Activated naive CD8-positive, alpha-beta T cell treated with anti-CD3 and anti-CD28 coated beads for 36 hours (primary cell): ENCODE measurements at regions not wholly inside any gene's neighbourhood (a gene's known extent, or its start where the extent isn't known, plus 50 kb on each side); places are given as distances from the start of the nearest gene placed in this dataset.

ENCODE experiments used
- DNase-seq: peaks from one replicate; pipeline ENCODE4 v3.0.0; 2021
- H3K27ac Mint-ChIP-seq: one replicate; pipeline ENCODE4 v1.8.0; 2022; ENCODE audit warnings: mild to moderate bottlenecking, moderate library complexity, mixed read lengths
- H3K27me3 Mint-ChIP-seq: one replicate; pipeline ENCODE4 v1.8.0; 2022; ENCODE audit warnings: mild to moderate bottlenecking, mixed read lengths
- H3K36me3 Mint-ChIP-seq: one replicate; pipeline ENCODE4 v1.8.0; 2021; ENCODE audit warnings: mild to moderate bottlenecking, mixed read lengths
- H3K4me1 Mint-ChIP-seq: one replicate; pipeline ENCODE4 v1.8.0; 2021; ENCODE audit warnings: mixed read lengths
- H3K4me3 Mint-ChIP-seq: one replicate; pipeline ENCODE4 v1.8.0; 2022; ENCODE audit warnings: mild to moderate bottlenecking, moderate library complexity, mixed read lengths
- H3K9me3 Mint-ChIP-seq: one replicate; pipeline ENCODE4 v1.8.0; 2022; ENCODE audit warnings: mixed read lengths

DNA sequence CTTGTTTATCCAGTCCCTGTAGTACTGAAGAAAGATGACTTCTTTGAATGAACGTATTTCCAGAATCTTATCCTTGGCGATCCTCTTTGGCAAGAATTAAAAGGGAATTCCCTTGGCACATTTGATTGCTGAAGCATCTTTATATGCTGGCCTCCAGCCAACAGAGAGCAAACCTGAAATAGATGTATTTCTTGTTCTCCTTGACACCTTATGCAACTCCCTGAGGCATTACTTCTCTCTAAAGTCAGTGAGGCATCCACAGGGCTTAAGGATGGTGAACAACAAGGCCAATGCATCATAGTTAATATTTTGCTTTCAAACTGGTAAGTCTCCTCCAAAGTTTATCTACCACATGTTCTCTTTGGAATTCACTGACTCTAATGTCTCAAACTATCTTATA, 450.9 kb upstream of the THRB start:
- no peak for DNase-seq
- Mint-ChIP-seq H3K4me1 (no peaks in the 10 kb centered on the region), H3K27me3 (no peaks in the 10 kb centered on the region), H3K36me3 (no peaks in the 10 kb centered on the region), H3K9me3 (no peaks in the 10 kb centered on the region), H3K27ac (no peak overlapping the region), H3K4me3 (no peak overlapping the region)

DNA sequence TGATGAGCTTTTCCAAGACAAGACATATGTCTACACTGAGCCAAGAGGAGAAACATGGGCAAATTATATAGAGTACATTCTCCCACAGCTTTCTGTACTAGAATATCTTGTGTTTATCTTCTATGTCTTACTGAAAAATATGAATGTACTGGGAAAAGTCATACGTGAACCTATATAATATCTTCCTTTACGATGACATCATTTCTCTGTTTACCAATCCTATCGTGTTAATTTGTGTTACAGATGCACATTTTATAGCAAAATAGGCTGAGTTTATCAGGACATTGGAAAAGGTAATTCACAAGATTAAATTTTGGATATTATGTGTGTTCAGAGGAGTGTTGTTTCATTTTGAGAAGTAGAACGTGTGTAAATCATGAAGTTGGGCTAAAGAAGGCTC, 452.5 kb upstream of the THRB start:
- no peak for DNase-seq
- Mint-ChIP-seq H3K36me3 (no peaks in the 10 kb centered on the region), H3K4me3 (no peak overlapping the region), H3K4me1 (no peaks in the 10 kb centered on the region), H3K9me3 (no peaks in the 10 kb centered on the region), H3K27ac (no peak overlapping the region), H3K27me3 (no peaks in the 10 kb centered on the region)

DNA sequence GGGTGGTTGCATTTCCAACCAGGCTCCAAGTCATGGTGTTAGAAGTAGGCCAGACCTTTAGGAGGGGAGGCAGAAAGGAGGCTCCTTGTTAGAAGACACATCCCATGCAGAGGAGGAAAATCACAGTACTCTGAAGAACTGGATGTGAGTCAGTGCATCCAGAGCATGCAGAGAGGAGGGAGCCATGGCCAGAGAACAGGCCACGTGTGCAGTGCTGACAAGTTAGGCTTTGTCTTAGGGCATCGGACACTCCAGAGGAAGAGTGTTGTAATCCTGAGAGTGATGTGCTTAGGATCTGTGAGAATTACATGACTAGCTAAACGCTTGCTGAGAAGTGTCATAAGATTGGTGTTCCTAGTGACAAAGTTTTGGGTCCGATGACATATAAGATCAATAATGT, 456.5 kb upstream of the THRB start:
- DNase-seq, result no peak
- no peaks in the 10 kb centered on the region for H3K27me3 Mint-ChIP-seq
- H3K4me1 Mint-ChIP-seq, result no peaks in the 10 kb centered on the region
- H3K9me3 Mint-ChIP-seq, result peaks cover 1% of the 10 kb centered on the region
- H3K4me3 Mint-ChIP-seq, result no peak overlapping the region
- no peaks in the 10 kb centered on the region for H3K36me3 Mint-ChIP-seq
- no peak overlapping the region for H3K27ac Mint-ChIP-seq

DNA sequence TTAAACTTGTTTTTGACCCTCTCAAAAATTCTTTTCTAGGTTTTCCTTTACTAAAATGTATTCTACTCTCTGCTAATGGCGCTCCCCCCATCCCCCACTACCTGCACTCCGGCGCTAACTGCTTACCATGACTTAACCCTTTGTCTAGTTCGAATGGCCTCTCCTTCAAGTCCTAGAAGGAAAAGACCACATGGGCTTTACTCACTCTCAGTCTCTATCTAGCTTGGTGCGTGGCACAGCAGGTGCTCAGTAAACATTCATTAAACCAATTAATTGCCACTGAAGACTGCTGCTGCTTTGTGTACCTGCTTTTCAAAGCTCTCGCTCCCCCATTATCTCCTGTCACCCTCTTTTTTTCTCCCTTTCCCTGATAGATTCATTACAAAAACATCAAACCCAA, 457.7 kb upstream of the THRB start:
- Mint-ChIP-seq H3K4me1 (no peaks in the 10 kb centered on the region), H3K4me3 (no peak overlapping the region), H3K27me3 (no peaks in the 10 kb centered on the region), H3K9me3 (peaks cover 1% of the 10 kb centered on the region), H3K27ac (no peak overlapping the region), H3K36me3 (no peaks in the 10 kb centered on the region)
- DNase-seq, result no peak

DNA sequence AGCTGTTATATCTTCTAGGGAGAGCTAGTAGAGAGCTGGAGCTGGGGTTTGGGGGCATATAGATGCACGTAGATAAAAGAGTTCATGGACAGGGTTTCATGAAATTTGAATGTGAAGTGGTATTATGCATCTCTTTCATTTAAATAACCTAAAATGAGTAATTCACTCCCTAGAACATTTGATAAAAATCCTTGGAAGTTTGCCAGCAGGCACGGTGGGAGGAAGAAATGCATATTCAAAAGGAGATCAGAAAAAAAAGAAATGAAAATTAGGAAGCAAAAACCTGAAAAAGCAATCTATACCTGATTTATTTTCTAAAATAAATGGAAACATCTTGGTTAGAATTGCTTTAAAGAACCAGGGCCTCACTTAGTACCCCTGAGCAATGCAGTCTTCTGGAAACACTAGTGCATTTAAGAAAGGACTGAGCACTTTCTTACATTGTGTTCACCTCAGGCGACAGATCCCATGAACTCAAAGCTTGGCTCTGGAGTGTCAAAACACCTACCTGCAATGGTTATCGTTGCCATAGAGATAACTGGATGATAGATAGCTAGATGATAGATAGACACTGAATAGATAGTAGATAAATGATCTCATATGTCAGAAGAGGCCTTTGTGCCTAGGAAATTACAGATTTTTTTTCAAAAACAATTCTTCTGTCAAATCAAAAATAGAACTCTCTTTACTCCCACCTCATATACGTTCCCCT, 458.6 kb upstream of the THRB start:
- DNase-seq, result no peak
- peaks cover 1% of the 10 kb centered on the region for H3K9me3 Mint-ChIP-seq
- H3K27ac Mint-ChIP-seq, result no peak overlapping the region
- H3K27me3 Mint-ChIP-seq, result no peaks in the 10 kb centered on the region
- H3K4me3 Mint-ChIP-seq, result no peak overlapping the region
- no peaks in the 10 kb centered on the region for H3K36me3 Mint-ChIP-seq
- no peaks in the 10 kb centered on the region for H3K4me1 Mint-ChIP-seq

DNA sequence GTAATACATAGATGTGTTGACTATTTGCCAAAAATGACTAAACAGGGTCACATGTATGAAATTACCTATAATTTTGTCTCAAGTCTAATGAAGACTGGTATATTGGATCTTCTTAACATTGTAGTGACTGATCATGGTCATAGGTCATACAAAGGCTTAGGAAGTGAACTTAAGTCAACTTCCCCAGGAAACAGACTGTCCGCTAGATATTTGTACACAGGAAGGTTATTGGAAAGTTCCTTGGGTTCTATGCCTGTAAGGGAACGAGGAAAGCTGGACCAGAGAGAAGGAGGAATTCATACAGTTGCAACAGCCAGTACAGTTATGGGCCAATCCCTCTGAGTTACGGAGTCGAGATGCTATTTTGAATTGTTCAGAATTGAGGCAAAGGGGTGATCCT, 462.0 kb upstream of the THRB start:
- H3K9me3 Mint-ChIP-seq, result peaks cover 1% of the 10 kb centered on the region
- H3K4me3 Mint-ChIP-seq, result no peak overlapping the region
- no peak overlapping the region for H3K27ac Mint-ChIP-seq
- no peaks in the 10 kb centered on the region for H3K4me1 Mint-ChIP-seq
- no peak for DNase-seq
- no peaks in the 10 kb centered on the region for H3K36me3 Mint-ChIP-seq
- no peaks in the 10 kb centered on the region for H3K27me3 Mint-ChIP-seq

DNA sequence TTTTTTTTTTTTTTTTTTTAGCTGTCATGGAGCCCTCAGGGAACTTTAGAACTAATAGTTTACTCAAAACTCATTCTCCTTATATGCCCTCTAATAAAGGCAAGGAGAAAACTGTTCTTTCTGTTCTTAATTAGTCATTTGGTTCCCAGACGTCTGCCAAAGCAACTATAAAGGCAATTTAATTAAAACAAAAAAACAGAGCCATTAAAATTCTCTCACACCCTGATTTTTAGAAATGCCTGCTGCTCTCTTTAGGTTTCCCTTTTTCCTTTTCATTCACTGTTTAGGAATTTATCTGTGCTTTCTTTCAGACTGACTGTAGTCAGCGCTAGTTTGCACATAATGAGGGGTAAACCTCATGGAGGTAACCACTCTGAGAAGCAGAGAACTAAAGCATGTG, 463.6 kb upstream of the THRB start:
- no peak for DNase-seq
- H3K4me3 Mint-ChIP-seq, result no peak overlapping the region
- H3K27me3 Mint-ChIP-seq, result no peaks in the 10 kb centered on the region
- no peak overlapping the region for H3K27ac Mint-ChIP-seq
- no peaks in the 10 kb centered on the region for H3K36me3 Mint-ChIP-seq
- H3K4me1 Mint-ChIP-seq, result no peaks in the 10 kb centered on the region
- H3K9me3 Mint-ChIP-seq, result no peaks in the 10 kb centered on the region

DNA sequence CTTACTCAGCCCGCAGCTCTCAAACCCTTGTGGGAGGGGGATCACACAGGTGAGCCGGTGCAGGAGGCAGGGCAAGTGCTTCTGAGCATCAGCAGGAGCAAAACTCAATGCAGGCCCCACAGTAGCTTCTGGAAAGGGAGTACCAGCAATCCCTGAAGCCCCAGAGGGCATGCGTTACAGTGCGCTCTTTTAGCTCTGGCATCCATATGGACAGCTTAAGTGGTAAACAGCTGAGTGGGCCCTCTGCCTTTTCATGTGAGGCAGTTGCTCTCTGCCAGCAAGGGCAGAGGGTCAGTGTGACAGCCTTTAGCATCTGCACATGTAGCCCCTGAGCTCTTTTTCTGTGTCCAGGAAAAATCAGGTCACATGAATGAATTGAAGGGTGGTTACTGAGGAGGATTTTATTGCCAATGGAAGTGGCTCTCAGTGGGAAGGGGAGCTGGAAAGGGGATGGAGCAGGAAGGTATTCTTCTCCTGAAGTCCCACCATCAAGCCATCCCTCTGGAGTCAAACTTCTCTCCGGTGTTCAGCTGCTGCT, 464.3 kb upstream of the THRB start:
- H3K27me3 Mint-ChIP-seq, result no peaks in the 10 kb centered on the region
- H3K36me3 Mint-ChIP-seq, result no peaks in the 10 kb centered on the region
- no peaks in the 10 kb centered on the region for H3K9me3 Mint-ChIP-seq
- H3K27ac Mint-ChIP-seq, result no peak overlapping the region
- H3K4me1 Mint-ChIP-seq, result no peaks in the 10 kb centered on the region
- H3K4me3 Mint-ChIP-seq, result no peak overlapping the region
- no peak for DNase-seq

DNA sequence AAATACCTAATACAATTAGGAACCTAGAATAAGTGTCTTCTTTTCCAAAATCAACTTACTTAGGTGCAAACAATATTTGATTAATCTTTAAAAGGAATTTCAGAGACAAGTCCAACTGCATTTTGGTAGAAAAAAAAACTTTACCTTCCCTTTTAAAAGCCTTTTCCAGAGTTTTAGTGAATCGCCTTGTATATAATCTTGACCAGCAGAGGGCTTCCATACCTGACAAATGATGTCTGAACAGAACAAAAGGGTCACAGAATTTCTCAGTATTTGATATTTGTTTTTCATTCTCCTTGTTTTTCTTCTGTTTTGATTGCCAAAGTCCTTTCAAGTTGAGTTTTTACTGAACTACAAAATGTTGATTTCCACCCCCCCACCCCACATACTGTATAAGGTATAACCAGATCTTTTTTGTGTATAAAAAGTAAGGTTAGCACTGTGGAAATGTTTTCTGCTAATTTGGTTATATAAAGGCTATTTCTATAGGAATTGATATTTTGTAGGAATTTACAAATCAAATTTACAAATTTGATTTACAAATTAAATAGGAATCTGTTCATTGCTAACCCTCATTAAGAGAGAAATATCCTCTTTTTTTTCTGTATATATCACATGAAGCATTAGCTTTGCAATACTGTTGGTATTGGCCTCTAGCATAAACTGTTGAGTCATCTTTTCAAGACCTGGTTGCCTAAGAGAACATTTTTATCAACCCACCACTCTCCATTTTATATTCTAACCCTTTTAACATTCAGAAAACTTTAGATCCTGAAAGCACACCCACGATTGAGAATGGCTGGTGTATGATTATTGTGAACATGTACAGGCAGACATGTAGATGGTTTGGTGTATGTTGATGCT, 464.1 kb upstream of the RARB start:
- Mint-ChIP-seq H3K36me3 (no peaks in the 10 kb centered on the region), H3K4me1 (no peaks in the 10 kb centered on the region), H3K27me3 (no peaks in the 10 kb centered on the region), H3K27ac (no peak overlapping the region), H3K9me3 (no peaks in the 10 kb centered on the region), H3K4me3 (no peak overlapping the region)
- DNase-seq, result no peak

DNA sequence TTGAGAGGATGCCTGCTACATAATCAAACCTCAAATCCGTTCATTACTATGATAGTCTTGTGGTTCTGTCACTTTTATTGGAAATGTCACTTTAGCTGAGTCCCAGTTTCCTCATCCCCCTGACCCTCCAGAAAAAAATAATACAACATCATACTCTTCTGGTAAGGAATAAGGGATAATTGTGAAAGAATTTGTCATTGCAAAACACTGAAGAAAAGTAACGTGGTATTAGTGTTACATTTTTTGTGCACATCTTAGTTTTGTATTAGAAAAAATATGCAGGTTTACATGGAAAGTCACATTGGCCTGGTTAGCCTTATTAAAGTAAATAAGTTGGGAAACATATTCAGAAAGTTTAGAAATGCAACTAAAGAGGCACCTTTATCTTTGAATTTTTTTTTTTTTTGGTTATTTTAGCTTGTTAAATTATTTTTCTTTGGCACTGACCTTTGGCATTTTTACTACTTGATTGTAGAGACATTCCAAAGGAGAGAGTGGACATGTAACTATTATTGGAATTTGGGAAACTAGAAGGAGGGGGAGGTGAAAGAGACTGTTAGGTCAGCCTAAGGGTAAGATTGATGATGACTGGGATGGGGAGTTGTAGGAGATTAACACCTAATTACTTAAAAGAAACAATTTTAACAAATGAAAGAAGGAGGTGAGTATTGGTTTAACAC, 462.2 kb upstream of the RARB start:
- DNase-seq, result no peak
- Mint-ChIP-seq H3K36me3 (no peaks in the 10 kb centered on the region), H3K9me3 (peaks cover 1% of the 10 kb centered on the region), H3K27me3 (no peaks in the 10 kb centered on the region), H3K4me3 (no peak overlapping the region), H3K27ac (no peak overlapping the region), H3K4me1 (no peaks in the 10 kb centered on the region)

DNA sequence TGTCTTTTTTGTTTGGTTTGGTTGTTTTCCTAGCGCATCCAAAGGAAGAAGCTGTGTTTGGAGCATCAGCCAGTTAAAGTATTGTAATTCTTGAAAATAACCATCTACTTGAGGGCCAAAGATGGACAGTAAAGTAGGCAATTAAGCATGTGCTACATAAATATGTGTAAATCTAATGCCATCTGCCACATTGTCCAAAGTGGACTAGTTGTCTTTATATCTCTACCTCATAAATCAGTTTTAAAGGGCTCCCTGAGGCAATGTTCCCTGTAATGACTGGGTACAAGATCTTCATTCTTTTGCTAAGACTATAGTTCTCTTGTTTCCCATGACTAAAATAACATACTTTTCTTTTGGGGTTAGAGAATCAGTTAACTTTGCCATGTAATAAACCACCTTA, 460.0 kb upstream of the RARB start:
- Mint-ChIP-seq H3K27ac (no peak overlapping the region), H3K9me3 (peaks cover 6% of the 10 kb centered on the region), H3K36me3 (no peaks in the 10 kb centered on the region), H3K4me1 (no peaks in the 10 kb centered on the region), H3K4me3 (no peak overlapping the region), H3K27me3 (no peaks in the 10 kb centered on the region)
- no peak for DNase-seq

DNA sequence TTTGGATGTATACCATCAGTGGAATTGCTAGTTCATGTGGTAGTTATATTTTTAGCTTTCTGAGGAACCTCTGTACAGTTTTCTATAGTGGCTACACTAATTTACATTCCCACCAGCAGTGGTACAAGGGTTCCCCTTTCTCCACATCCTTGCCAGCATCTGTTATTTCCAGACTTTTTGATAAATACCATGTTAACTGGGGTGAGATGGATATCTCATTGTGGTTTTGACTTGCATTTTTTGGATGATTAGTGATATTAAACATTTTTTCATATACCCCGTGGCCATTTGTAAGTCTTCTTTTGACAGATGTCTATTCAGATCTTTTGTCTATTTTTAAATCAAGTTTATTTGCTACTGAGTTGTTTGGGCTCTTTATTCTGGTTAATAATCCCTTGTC, 455.6 kb upstream of the RARB start:
- no peak overlapping the region for H3K27ac Mint-ChIP-seq
- no peak overlapping the region for H3K4me3 Mint-ChIP-seq
- no peak for DNase-seq
- H3K36me3 Mint-ChIP-seq, result no peaks in the 10 kb centered on the region
- H3K4me1 Mint-ChIP-seq, result no peaks in the 10 kb centered on the region
- peaks cover 12% of the 10 kb centered on the region for H3K9me3 Mint-ChIP-seq
- no peaks in the 10 kb centered on the region for H3K27me3 Mint-ChIP-seq

DNA sequence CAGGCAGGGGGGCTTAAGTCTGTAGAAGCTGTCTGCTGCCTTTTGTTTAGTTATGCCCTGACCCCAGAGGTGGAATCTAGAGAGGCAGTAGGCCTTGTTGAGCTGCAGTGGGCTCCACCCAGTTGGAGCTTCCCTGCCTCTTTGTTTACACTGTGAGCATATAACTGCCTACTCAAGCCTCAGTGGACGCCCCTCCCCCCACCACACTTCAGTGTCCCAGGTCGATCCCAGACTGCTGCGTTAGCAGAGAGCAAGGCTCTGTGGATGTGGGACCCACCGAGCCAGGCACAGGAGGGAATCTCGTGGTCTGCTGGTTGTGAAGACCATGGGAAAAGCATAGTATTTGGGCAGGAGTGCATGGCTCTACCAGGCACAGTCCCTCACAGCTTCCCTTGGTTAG, 446.8 kb upstream of the RARB start:
- Mint-ChIP-seq H3K27me3 (no peaks in the 10 kb centered on the region), H3K4me1 (no peaks in the 10 kb centered on the region), H3K27ac (no peak overlapping the region), H3K36me3 (no peaks in the 10 kb centered on the region), H3K4me3 (no peak overlapping the region), H3K9me3 (peaks cover 12% of the 10 kb centered on the region)
- no peak for DNase-seq

DNA sequence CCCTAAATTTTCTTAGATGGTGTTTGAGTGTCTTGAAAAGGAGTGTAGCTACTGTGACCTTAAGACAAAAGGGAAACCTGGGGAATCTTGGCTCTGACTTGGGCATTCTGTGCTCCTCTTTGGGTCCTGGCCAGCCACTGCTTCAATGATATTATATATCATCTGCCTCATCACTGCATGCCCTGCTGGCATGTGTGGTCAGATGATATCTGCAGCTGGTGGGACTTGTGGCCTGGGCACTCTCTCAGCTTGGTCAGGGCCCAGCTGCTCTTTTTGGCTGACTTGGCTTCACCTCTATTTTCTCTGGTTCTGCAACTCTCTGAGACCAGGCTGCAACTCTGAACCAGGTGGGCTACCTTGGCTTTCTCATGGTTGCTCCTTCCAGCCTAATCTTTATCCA, 446.1 kb upstream of the RARB start:
- Mint-ChIP-seq H3K4me3 (no peak overlapping the region), H3K27me3 (no peaks in the 10 kb centered on the region), H3K27ac (no peak overlapping the region), H3K4me1 (no peaks in the 10 kb centered on the region), H3K36me3 (no peaks in the 10 kb centered on the region), H3K9me3 (peaks cover 12% of the 10 kb centered on the region)
- no peak for DNase-seq

DNA sequence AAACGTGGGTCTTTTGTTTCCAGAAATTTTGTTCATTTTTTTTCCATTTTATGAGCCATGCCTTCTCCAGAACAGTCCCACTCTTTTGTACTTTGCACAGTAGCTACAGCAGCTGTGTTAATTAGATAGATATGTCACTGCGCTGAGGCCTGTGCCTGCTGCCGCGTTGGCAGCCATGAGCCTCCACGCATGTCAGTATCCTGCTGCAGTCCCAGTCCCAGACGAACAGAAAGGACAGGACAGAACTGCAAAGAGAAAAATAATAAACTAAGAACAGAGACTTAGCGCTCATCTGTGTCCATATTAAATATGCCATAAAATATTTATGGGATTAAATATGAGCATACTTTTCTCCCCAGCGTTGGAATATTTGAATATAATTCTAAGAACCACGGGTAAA, 442.4 kb upstream of the RARB start:
- H3K27me3 Mint-ChIP-seq, result no peaks in the 10 kb centered on the region
- no peak overlapping the region for H3K27ac Mint-ChIP-seq
- no peaks in the 10 kb centered on the region for H3K9me3 Mint-ChIP-seq
- H3K36me3 Mint-ChIP-seq, result no peaks in the 10 kb centered on the region
- H3K4me3 Mint-ChIP-seq, result no peak overlapping the region
- H3K4me1 Mint-ChIP-seq, result no peaks in the 10 kb centered on the region
- no peak for DNase-seq
